ENCODE measurements at regions not wholly inside any gene's neighbourhood (a gene's known extent, or its start where the extent isn't known, plus 50 kb on each side); places are given as distances from the start of the nearest gene placed in this dataset.

DNA sequence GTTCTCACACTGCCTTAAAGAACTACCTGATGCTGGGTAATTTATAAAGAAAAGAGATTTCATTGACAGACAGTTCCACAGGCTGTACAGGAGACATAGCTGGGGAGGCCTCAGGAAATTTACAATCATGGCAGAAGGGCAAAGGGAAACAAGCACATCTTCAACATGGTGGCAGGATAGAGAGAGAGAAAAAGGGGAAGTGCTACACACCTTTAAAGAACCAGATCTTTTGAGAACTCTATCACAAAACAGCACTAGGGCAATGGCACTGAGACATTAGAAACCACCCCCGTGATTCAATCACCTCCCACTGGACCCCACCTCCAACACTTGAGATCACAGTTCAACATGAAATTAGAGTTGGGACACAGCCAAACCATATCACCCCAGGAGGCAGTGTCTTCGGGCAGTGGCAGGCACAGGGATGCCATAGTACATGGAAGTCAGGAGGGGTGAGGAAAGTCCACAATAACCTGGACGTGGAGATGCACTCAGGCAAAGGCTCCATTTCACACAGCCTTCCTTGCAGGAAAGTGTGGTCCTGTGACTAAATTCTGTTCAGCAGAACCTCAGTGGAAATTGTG, 120.4 kb upstream of the SERPINE2 start:
- H3K14ac ChIP-seq (ENCODE audit: insufficient read length) = no peak overlapping the region
- TF ChIP-seq TCF12 (IDR thresholded peaks at IDR 0.05; ENCODE audit: low read depth, low read length) (no peak), RAD21 (IDR thresholded peaks at IDR 0.05 in 1 of 2, conservative IDR thresholded peaks at IDR 0.05 in 1 of 2; ENCODE audit: low read depth in 2 of 2, low read length in 2 of 2) (no peak), CEBPB (IDR thresholded peaks at IDR 0.05; ENCODE audit: low read depth, low read length) (no peak)
- TF ChIP-seq, protein P1, sequence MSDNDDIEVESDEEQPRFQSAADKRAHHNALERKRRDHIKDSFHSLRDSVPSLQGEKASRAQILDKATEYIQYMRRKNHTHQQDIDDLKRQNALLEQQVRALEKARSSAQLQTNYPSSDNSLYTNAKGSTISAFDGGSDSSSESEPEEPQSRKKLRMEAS (IDR thresholded peaks at IDR 0.05) = no peak

More for the DNA sequence above, 120.4 kb upstream of the SERPINE2 start:
- H3K79me1 ChIP-seq (ENCODE audit: low read depth, low read length) = no peaks in the 10 kb centered on the region
- no peak overlapping the region for H2AK5ac ChIP-seq (ENCODE audit: low read depth, low read length)
- H4K8ac ChIP-seq (ENCODE audit: extremely low read depth, insufficient read depth, low read length) = no peak overlapping the region
- H3K4ac ChIP-seq (replicated peaks; ENCODE audit: insufficient read length, low read depth, low read length) = no peak overlapping the region
- H2BK20ac ChIP-seq (ENCODE audit: low read length) = no peak overlapping the region
- H3K4me2 ChIP-seq (ENCODE audit: insufficient read depth in 1 of 2, low read depth in 2 of 2, low read length in 2 of 2) = no peak overlapping the region
- FAIRE-seq = no peak
- ChIA-PET POLR2A (ENCODE audit: partially characterized antibody) (no interaction called here), CTCF (ENCODE audit: partially characterized antibody) (interaction anchor here (2.0 kb wide), 1 partner anchor 165 kb away, joined by 6 read pairs; no protein-coding TSS in a partner anchor)
- no peak overlapping the region for H4K91ac ChIP-seq (replicated peaks; ENCODE audit: insufficient read length, low read length)
- H3K23ac ChIP-seq (ENCODE audit: insufficient read length) = no peak overlapping the region
- H2BK12ac ChIP-seq (ENCODE audit: low read depth, low read length) = no peak overlapping the region
- no peaks in the 10 kb centered on the region for H3K27me3 ChIP-seq (replicated peaks in 1 of 4; ENCODE audit: control insufficient read depth in 3 of 4, extremely low read depth in 1 of 4, insufficient read depth in 3 of 4, low read length in 3 of 4)
- H2AFZ ChIP-seq (ENCODE audit: low read length) = no peak overlapping the region
- no peak overlapping the region for H3K4me3 ChIP-seq (ENCODE audit: extremely low read depth in 1 of 4, insufficient read depth in 2 of 4, low read depth in 3 of 4, low read length in 4 of 4)
- no peaks in the 10 kb centered on the region for H3K79me2 ChIP-seq (ENCODE audit: control insufficient read depth in 1 of 2, insufficient read depth in 2 of 2, low read length in 2 of 2)
- H4K20me1 ChIP-seq (replicated peaks in 1 of 2; ENCODE audit: control insufficient read depth in 1 of 2, insufficient read depth in 2 of 2, low read length in 2 of 2) = no peaks in the 10 kb centered on the region
- no peak overlapping the region for H2BK15ac ChIP-seq (ENCODE audit: low read length)
- H3K9ac ChIP-seq (replicated peaks in 1 of 4; ENCODE audit: extremely low read depth in 1 of 4, low read depth in 3 of 4, low read length in 3 of 4) = no peak overlapping the region
- no peak overlapping the region for H3K27ac ChIP-seq (ENCODE audit: low read depth, low read length)
- DNase-seq (ENCODE audit: low read depth in 1 of 2, low spot score in 2 of 2) = no peak
- no peaks in the 10 kb centered on the region for H3K36me3 ChIP-seq (ENCODE audit: control insufficient read depth in 2 of 4, insufficient read depth in 4 of 4, low read length in 3 of 4)
- H2BK120ac ChIP-seq (replicated peaks; ENCODE audit: low read depth, low read length) = no peak overlapping the region
- 83% methylated on average over 3 of the region's 3 CpGs; no CpG with 5 or more reads in 1 of the 2 experiments for WGBS, 2 experiments (ENCODE audit: extremely low coverage in 1 of 2, insufficient coverage in 1 of 2, insufficient read length in 1 of 2, insufficient replicate concordance in 2 of 2, low coverage in 1 of 2, low lambda C conversion rate in 2 of 2, missing lambda C conversion rate in 1 of 2)
- no peak overlapping the region for H2BK5ac ChIP-seq (ENCODE audit: low read depth, low read length)
- H3K9me3 ChIP-seq (ENCODE audit: insufficient read depth in 2 of 2, low read depth in 1 of 2, low read length in 1 of 2) = no peaks in the 10 kb centered on the region
- no peak overlapping the region for H4K5ac ChIP-seq (ENCODE audit: insufficient read length, low read depth, low read length)
- H3K23me2 ChIP-seq (ENCODE audit: low read depth, low read length) = no peaks in the 10 kb centered on the region
- H3K56ac ChIP-seq (replicated peaks; ENCODE audit: insufficient read length, low read depth, low read length) = no peak overlapping the region
- no peaks in the 10 kb centered on the region for H3K4me1 ChIP-seq (replicated peaks in 1 of 4; ENCODE audit: control insufficient read depth in 3 of 4, insufficient read depth in 4 of 4, low read length in 3 of 4)
- no peak overlapping the region for H3K18ac ChIP-seq (ENCODE audit: extremely low read depth, low read length)
